HL-60 (cell line): ENCODE measurements at regions not wholly inside any gene's neighbourhood (a gene's known extent, or its start where the extent isn't known, plus 50 kb on each side); places are given as distances from the start of the nearest gene placed in this dataset.

Experiments
- GABPA ChIP-seq: IDR thresholded peaks from 2 replicates; pipeline ENCODE4 v1.6.1; 2012; ENCODE audit warnings: low read depth
- POLR2AphosphoS5 ChIP-seq: IDR thresholded peaks from 2 replicates; pipeline ENCODE4 v1.6.1; 2012; ENCODE audit warnings: low read depth
- SPI1 ChIP-seq: IDR thresholded peaks from 2 replicates; pipeline ENCODE4 v1.6.1; 2012; ENCODE audit warnings: low read depth, mild to moderate bottlenecking, borderline replicate concordance
- TF ChIP-seq, protein P1 (sequence below): IDR thresholded peaks from one replicate; pipeline ENCODE4 v1.5.1; 2011; ENCODE audit warnings: low read length, control low read depth, inconsistent platforms; ENCODE audit not compliant: insufficient read depth
- TF ChIP-seq, protein P2 (sequence below): IDR thresholded peaks from 2 replicates; pipeline ENCODE4 v1.6.1; 2012; ENCODE audit warnings: low read depth; ENCODE audit not compliant: insufficient replicate concordance

DNA sequence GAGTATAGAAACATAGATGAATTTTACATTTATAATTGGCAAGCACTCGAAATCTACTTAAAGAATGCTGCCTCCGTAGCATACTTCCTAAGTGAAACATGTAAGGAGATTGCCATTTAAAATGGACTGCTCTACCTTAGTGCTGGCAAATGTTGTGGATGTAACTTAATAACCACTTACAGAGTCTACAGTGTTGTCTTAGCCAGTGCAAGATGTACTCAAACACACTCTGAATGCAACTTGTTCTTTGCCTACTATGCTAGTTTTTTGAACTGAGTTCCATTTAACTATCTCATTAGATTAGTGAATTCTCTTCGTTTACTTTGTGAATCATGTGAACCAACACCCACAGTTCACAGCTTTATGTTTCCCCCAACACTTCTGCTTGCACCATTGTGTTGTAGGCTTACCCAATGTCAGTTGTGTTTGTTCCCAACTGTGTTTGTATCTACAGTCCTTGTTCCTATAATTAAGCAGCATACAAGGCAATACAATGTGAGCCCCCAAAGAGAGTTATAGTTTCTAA lies 345.5 kb upstream of the LYPLAL1 start:
- TF ChIP-seq, protein P1, sequence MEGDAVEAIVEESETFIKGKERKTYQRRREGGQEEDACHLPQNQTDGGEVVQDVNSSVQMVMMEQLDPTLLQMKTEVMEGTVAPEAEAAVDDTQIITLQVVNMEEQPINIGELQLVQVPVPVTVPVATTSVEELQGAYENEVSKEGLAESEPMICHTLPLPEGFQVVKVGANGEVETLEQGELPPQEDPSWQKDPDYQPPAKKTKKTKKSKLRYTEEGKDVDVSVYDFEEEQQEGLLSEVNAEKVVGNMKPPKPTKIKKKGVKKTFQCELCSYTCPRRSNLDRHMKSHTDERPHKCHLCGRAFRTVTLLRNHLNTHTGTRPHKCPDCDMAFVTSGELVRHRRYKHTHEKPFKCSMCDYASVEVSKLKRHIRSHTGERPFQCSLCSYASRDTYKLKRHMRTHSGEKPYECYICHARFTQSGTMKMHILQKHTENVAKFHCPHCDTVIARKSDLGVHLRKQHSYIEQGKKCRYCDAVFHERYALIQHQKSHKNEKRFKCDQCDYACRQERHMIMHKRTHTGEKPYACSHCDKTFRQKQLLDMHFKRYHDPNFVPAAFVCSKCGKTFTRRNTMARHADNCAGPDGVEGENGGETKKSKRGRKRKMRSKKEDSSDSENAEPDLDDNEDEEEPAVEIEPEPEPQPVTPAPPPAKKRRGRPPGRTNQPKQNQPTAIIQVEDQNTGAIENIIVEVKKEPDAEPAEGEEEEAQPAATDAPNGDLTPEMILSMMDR: no peak
- TF ChIP-seq GABPA (no peak), POLR2AphosphoS5 (no peak), SPI1 (no peak)
- TF ChIP-seq, protein P2, sequence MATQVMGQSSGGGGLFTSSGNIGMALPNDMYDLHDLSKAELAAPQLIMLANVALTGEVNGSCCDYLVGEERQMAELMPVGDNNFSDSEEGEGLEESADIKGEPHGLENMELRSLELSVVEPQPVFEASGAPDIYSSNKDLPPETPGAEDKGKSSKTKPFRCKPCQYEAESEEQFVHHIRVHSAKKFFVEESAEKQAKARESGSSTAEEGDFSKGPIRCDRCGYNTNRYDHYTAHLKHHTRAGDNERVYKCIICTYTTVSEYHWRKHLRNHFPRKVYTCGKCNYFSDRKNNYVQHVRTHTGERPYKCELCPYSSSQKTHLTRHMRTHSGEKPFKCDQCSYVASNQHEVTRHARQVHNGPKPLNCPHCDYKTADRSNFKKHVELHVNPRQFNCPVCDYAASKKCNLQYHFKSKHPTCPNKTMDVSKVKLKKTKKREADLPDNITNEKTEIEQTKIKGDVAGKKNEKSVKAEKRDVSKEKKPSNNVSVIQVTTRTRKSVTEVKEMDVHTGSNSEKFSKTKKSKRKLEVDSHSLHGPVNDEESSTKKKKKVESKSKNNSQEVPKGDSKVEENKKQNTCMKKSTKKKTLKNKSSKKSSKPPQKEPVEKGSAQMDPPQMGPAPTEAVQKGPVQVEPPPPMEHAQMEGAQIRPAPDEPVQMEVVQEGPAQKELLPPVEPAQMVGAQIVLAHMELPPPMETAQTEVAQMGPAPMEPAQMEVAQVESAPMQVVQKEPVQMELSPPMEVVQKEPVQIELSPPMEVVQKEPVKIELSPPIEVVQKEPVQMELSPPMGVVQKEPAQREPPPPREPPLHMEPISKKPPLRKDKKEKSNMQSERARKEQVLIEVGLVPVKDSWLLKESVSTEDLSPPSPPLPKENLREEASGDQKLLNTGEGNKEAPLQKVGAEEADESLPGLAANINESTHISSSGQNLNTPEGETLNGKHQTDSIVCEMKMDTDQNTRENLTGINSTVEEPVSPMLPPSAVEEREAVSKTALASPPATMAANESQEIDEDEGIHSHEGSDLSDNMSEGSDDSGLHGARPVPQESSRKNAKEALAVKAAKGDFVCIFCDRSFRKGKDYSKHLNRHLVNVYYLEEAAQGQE: no peak
